ENCODE measurements at regions not wholly inside any gene's neighbourhood (a gene's known extent, or its start where the extent isn't known, plus 50 kb on each side); places are given as distances from the start of the nearest gene placed in this dataset.

DNA sequence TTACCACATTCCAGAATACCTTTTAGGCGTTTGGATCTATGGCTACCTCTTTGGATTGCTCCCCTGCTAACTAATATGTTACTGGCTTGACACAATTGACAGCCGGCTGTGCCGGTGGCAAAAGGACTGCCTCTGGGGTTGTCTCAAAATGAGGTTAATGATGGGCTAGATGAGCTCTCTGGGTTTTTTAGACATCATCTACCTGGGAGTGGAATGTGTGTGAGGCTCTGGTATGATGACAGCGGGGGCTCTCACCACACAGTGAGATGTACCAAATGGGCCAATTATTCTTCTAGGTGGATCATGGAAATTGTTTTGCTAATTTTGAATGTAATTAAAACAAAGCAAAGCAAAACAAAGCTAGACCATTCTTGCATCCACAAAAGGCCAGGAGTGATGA is 391.1 kb upstream of the SPRED2 start:
- no peaks in the 10 kb centered on the region for H3K27me3 ChIP-seq (ENCODE audit: control insufficient read depth in 1 of 2, insufficient read depth in 2 of 2, low read length in 2 of 2)
- no peaks in the 10 kb centered on the region for H3K36me3 ChIP-seq (ENCODE audit: control insufficient read depth in 2 of 2, insufficient read depth in 2 of 2, low read length in 1 of 2)
- no peaks in the 10 kb centered on the region for H3K9me3 ChIP-seq (ENCODE audit: control insufficient read depth in 2 of 2, insufficient read depth in 1 of 2, low read depth in 1 of 2, low read length in 1 of 2)
- H3K4me3 ChIP-seq (ENCODE audit: low read depth in 1 of 2, low read length in 2 of 2), result no peak overlapping the region
- no peaks in the 10 kb centered on the region for H3K4me1 ChIP-seq (ENCODE audit: control insufficient read depth in 2 of 2, insufficient read depth in 2 of 2, low read length in 1 of 2)
- WGBS, 2 donors, result 72 to 85% methylated on average over 4 of the region's 4 CpGs
- H3K27ac ChIP-seq (ENCODE audit: low read depth in 2 of 2, low read length in 1 of 2), result no peak overlapping the region

GRCh38 chr2:65820454-65820853 is 388.1 kb upstream of the SPRED2 start:
- Histone ChIP-seq H3K4me3 (ENCODE audit: low read depth in 1 of 2, low read length in 2 of 2) (no peak overlapping the region), H3K27me3 (ENCODE audit: control insufficient read depth in 1 of 2, insufficient read depth in 2 of 2, low read length in 2 of 2) (peaks cover 0 to 2% of the 10 kb centered on the region in 2 donors), H3K9me3 (ENCODE audit: control insufficient read depth in 2 of 2, insufficient read depth in 1 of 2, low read depth in 1 of 2, low read length in 1 of 2) (no peaks in the 10 kb centered on the region), H3K36me3 (ENCODE audit: control insufficient read depth in 2 of 2, insufficient read depth in 2 of 2, low read length in 1 of 2) (no peaks in the 10 kb centered on the region), H3K27ac (ENCODE audit: low read depth in 2 of 2, low read length in 1 of 2) (no peak overlapping the region), H3K4me1 (ENCODE audit: control insufficient read depth in 2 of 2, insufficient read depth in 2 of 2, low read length in 1 of 2) (no peaks in the 10 kb centered on the region)
- WGBS, 2 donors, result 83% methylated on average over 6 of the region's 6 CpGs

GRCh38 chr2:65819963-65820362 is 387.6 kb upstream of the SPRED2 start:
- WGBS, 2 donors, result 80 to 87% methylated on average over 1 of the region's 1 CpG

DNA sequence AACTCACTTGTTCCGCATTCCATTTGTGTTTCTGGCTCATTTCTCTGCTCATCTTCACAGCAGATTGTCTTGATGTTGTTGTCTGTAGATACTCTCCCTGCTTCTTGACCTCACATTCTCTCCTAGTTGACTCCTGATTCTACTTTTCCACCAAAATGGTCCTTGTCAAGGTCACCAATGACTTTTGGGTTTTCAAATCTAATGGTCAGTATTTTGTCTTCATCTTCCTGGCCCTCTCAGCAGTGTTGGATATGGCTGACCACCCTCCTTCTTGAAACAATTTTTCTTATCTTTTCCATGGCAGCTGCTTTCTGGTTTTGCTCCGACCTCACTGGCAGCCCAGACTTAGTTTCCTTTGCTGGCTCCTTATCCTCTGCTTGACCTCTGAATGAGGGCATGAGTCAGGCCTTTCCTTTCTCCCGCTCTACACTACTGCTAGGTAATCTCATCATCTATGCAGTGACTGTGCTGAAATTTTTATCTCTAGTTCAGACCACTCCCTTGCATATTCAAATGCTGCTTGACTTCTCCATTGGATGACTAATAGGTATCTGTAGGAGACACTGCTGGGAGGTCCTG is 386.6 kb upstream of the SPRED2 start:
- H3K36me3 ChIP-seq (ENCODE audit: control insufficient read depth in 2 of 2, insufficient read depth in 2 of 2, low read length in 1 of 2), result no peaks in the 10 kb centered on the region

More at GRCh38 chr2:65819963-65820362, 387.6 kb upstream of the SPRED2 start:
- Histone ChIP-seq H3K27ac (ENCODE audit: low read depth in 2 of 2, low read length in 1 of 2) (no peak overlapping the region), H3K27me3 (ENCODE audit: control insufficient read depth in 1 of 2, insufficient read depth in 2 of 2, low read length in 2 of 2) (peaks cover 0 to 2% of the 10 kb centered on the region in 2 donors), H3K36me3 (ENCODE audit: control insufficient read depth in 2 of 2, insufficient read depth in 2 of 2, low read length in 1 of 2) (no peaks in the 10 kb centered on the region), H3K4me3 (ENCODE audit: low read depth in 1 of 2, low read length in 2 of 2) (no peak overlapping the region), H3K4me1 (ENCODE audit: control insufficient read depth in 2 of 2, insufficient read depth in 2 of 2, low read length in 1 of 2) (no peaks in the 10 kb centered on the region), H3K9me3 (ENCODE audit: control insufficient read depth in 2 of 2, insufficient read depth in 1 of 2, low read depth in 1 of 2, low read length in 1 of 2) (no peaks in the 10 kb centered on the region)

GRCh38 chr2:65813631-65814173 is 381.3 kb upstream of the SPRED2 start:
- 86 to 92% methylated on average over 2 of the region's 2 CpGs for WGBS, 2 donors
- Histone ChIP-seq H3K27me3 (ENCODE audit: control insufficient read depth in 1 of 2, insufficient read depth in 2 of 2, low read length in 2 of 2) (peaks cover 0 to 2% of the 10 kb centered on the region in 2 donors), H3K4me3 (ENCODE audit: low read depth in 1 of 2, low read length in 2 of 2) (no peak overlapping the region), H3K4me1 (ENCODE audit: control insufficient read depth in 2 of 2, insufficient read depth in 2 of 2, low read length in 1 of 2) (no peaks in the 10 kb centered on the region), H3K27ac (ENCODE audit: low read depth in 2 of 2, low read length in 1 of 2) (no peak overlapping the region), H3K9me3 (ENCODE audit: control insufficient read depth in 2 of 2, insufficient read depth in 1 of 2, low read depth in 1 of 2, low read length in 1 of 2) (no peaks in the 10 kb centered on the region), H3K36me3 (ENCODE audit: control insufficient read depth in 2 of 2, insufficient read depth in 2 of 2, low read length in 1 of 2) (no peaks in the 10 kb centered on the region)

More for the DNA sequence above, 386.6 kb upstream of the SPRED2 start:
- Histone ChIP-seq H3K27me3 (ENCODE audit: control insufficient read depth in 1 of 2, insufficient read depth in 2 of 2, low read length in 2 of 2) (peaks cover 0 to 2% of the 10 kb centered on the region in 2 donors), H3K4me1 (ENCODE audit: control insufficient read depth in 2 of 2, insufficient read depth in 2 of 2, low read length in 1 of 2) (no peaks in the 10 kb centered on the region), H3K27ac (ENCODE audit: low read depth in 2 of 2, low read length in 1 of 2) (no peak overlapping the region), H3K9me3 (ENCODE audit: control insufficient read depth in 2 of 2, insufficient read depth in 1 of 2, low read depth in 1 of 2, low read length in 1 of 2) (no peaks in the 10 kb centered on the region), H3K4me3 (ENCODE audit: low read depth in 1 of 2, low read length in 2 of 2) (no peak overlapping the region)
- 78 to 84% methylated on average over 3 of the region's 3 CpGs for WGBS, 2 donors

DNA sequence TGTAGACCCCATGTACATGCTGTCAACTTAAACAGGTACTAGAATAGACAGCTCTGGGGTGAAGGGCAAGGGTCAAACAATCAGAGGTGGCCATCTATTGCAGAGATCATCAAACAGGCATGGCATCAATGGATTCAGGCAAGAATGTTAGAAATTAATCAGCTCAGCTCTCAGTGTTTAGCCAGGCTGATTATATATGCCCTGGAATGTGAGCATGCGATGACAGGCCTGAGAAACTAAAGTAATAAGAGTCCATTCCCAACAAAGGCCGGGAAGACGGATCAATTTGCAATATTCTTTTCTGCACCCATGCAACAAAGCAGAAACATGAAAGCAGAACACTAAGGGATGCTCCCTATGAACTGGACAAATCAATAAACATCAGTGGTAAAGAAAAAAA is 380.5 kb upstream of the SPRED2 start:
- Histone ChIP-seq H3K36me3 (ENCODE audit: control insufficient read depth in 2 of 2, insufficient read depth in 2 of 2, low read length in 1 of 2) (no peaks in the 10 kb centered on the region), H3K27ac (ENCODE audit: low read depth in 2 of 2, low read length in 1 of 2) (no peak overlapping the region), H3K9me3 (ENCODE audit: control insufficient read depth in 2 of 2, insufficient read depth in 1 of 2, low read depth in 1 of 2, low read length in 1 of 2) (no peaks in the 10 kb centered on the region), H3K27me3 (ENCODE audit: control insufficient read depth in 1 of 2, insufficient read depth in 2 of 2, low read length in 2 of 2) (peaks cover 0 to under 1% of the 10 kb centered on the region in 2 donors), H3K4me1 (ENCODE audit: control insufficient read depth in 2 of 2, insufficient read depth in 2 of 2, low read length in 1 of 2) (no peaks in the 10 kb centered on the region), H3K4me3 (ENCODE audit: low read depth in 1 of 2, low read length in 2 of 2) (no peak overlapping the region)
- WGBS, 2 donors, result 58 to 66% methylated on average over 3 of the region's 3 CpGs

GRCh38 chr2:65807942-65808341 is 375.5 kb upstream of the SPRED2 start:
- Histone ChIP-seq H3K27me3 (ENCODE audit: control insufficient read depth in 1 of 2, insufficient read depth in 2 of 2, low read length in 2 of 2) (no peaks in the 10 kb centered on the region), H3K27ac (ENCODE audit: low read depth in 2 of 2, low read length in 1 of 2) (no peak overlapping the region), H3K4me3 (ENCODE audit: low read depth in 1 of 2, low read length in 2 of 2) (no peak overlapping the region), H3K4me1 (ENCODE audit: control insufficient read depth in 2 of 2, insufficient read depth in 2 of 2, low read length in 1 of 2) (no peaks in the 10 kb centered on the region), H3K36me3 (ENCODE audit: control insufficient read depth in 2 of 2, insufficient read depth in 2 of 2, low read length in 1 of 2) (no peaks in the 10 kb centered on the region), H3K9me3 (ENCODE audit: control insufficient read depth in 2 of 2, insufficient read depth in 1 of 2, low read depth in 1 of 2, low read length in 1 of 2) (no peaks in the 10 kb centered on the region)
- WGBS, 2 donors, result 89% methylated on average over 4 of the region's 4 CpGs

DNA sequence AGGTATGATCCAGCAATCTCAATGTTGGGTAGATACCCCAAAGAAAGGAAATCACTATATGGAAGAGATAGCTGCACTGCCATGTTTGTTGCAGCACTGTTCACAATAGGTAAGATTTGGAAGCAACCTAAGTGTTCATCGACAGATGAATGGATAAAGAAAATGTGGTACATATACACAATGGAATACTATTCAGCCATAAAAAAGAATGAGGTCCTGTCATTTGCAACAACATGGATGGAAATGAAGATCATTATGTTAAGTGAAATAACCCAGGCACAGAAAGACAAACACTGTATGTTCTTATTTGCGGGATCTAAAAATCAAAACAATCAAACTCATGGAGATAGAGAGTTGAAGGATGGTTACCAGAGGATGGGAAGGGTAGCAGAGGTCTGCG is 372.4 kb upstream of the SPRED2 start:
- Histone ChIP-seq H3K36me3 (ENCODE audit: control insufficient read depth in 2 of 2, insufficient read depth in 2 of 2, low read length in 1 of 2) (no peaks in the 10 kb centered on the region), H3K27ac (ENCODE audit: low read depth in 2 of 2, low read length in 1 of 2) (no peak overlapping the region), H3K4me3 (ENCODE audit: low read depth in 1 of 2, low read length in 2 of 2) (no peak overlapping the region), H3K4me1 (ENCODE audit: control insufficient read depth in 2 of 2, insufficient read depth in 2 of 2, low read length in 1 of 2) (no peaks in the 10 kb centered on the region), H3K9me3 (ENCODE audit: control insufficient read depth in 2 of 2, insufficient read depth in 1 of 2, low read depth in 1 of 2, low read length in 1 of 2) (no peaks in the 10 kb centered on the region), H3K27me3 (ENCODE audit: control insufficient read depth in 1 of 2, insufficient read depth in 2 of 2, low read length in 2 of 2) (no peaks in the 10 kb centered on the region)
- 94 to 97% methylated on average over 3 of the region's 3 CpGs for WGBS, 2 donors

- Histone ChIP-seq H3K27ac (ENCODE audit: low read depth in 2 of 2, low read length in 1 of 2) (no peak overlapping the region), H3K4me3 (ENCODE audit: low read depth in 1 of 2, low read length in 2 of 2) (no peak overlapping the region), H3K36me3 (ENCODE audit: control insufficient read depth in 2 of 2, insufficient read depth in 2 of 2, low read length in 1 of 2) (no peaks in the 10 kb centered on the region), H3K9me3 (ENCODE audit: control insufficient read depth in 2 of 2, insufficient read depth in 1 of 2, low read depth in 1 of 2, low read length in 1 of 2) (no peaks in the 10 kb centered on the region), H3K4me1 (ENCODE audit: control insufficient read depth in 2 of 2, insufficient read depth in 2 of 2, low read length in 1 of 2) (no peaks in the 10 kb centered on the region), H3K27me3 (ENCODE audit: control insufficient read depth in 1 of 2, insufficient read depth in 2 of 2, low read length in 2 of 2) (no peaks in the 10 kb centered on the region)
- 66 to 71% methylated on average over 6 of the region's 6 CpGs for WGBS, 2 donors
Measured at GRCh38 chr2:65802298-65802942, 370.0 kb upstream of the SPRED2 start.

- WGBS, 2 donors, result 71 to 74% methylated on average over 1 of the region's 1 CpG
- Histone ChIP-seq H3K4me3 (ENCODE audit: low read depth in 1 of 2, low read length in 2 of 2) (no peak overlapping the region), H3K27me3 (ENCODE audit: control insufficient read depth in 1 of 2, insufficient read depth in 2 of 2, low read length in 2 of 2) (no peaks in the 10 kb centered on the region), H3K9me3 (ENCODE audit: control insufficient read depth in 2 of 2, insufficient read depth in 1 of 2, low read depth in 1 of 2, low read length in 1 of 2) (no peaks in the 10 kb centered on the region), H3K4me1 (ENCODE audit: control insufficient read depth in 2 of 2, insufficient read depth in 2 of 2, low read length in 1 of 2) (no peaks in the 10 kb centered on the region), H3K27ac (ENCODE audit: low read depth in 2 of 2, low read length in 1 of 2) (no peak overlapping the region), H3K36me3 (ENCODE audit: control insufficient read depth in 2 of 2, insufficient read depth in 2 of 2, low read length in 1 of 2) (no peaks in the 10 kb centered on the region)
Measured at GRCh38 chr2:65800998-65801397, 368.6 kb upstream of the SPRED2 start.
